ENCODE measurements at regions not wholly inside any gene's neighbourhood (a gene's known extent, or its start where the extent isn't known, plus 50 kb on each side); places are given as distances from the start of the nearest gene placed in this dataset.

- TF ChIP-seq NR1H2 (CRISPR knock-in tag; IDR thresholded peaks at IDR 0.05) (no peak), NR2C2 (CRISPR knock-in tag; IDR thresholded peaks at IDR 0.05) (no peak), CTCF (IDR thresholded peaks at IDR 0.05) (no peak), SP1 (CRISPR knock-in tag; conservative IDR thresholded peaks at IDR 0.05) (no peak), CBFB (CRISPR knock-in tag; IDR thresholded peaks at IDR 0.05; ENCODE audit: low read depth) (no peak), STAT6 (CRISPR knock-in tag; conservative IDR thresholded peaks at IDR 0.05; ENCODE audit: low read depth) (no peak), PRRX2 (CRISPR knock-in tag; IDR thresholded peaks at IDR 0.05) (no peak), USF1 (CRISPR knock-in tag; IDR thresholded peaks at IDR 0.05) (no peak), MYBL2 (CRISPR knock-in tag; IDR thresholded peaks at IDR 0.05) (no peak)
Measured at GRCh38 chr6:71599359-71599758, 287.0 kb upstream of the RIMS1 start.
